OCI-LY3 (cell line): ENCODE measurements at regions not wholly inside any gene's neighbourhood (a gene's known extent, or its start where the extent isn't known, plus 50 kb on each side); places are given as distances from the start of the nearest gene placed in this dataset.

Source experiments
- H2AFZ ChIP-seq: fragments of 200-600, 300-600 bp; shearing (Covaris generic); 2 replicates; pipeline ENCODE4 v1.6.0; 2014; ENCODE audit warnings: antibody characterized with exemption, low read depth, low read length
- H3K27ac ChIP-seq: fragments of 200-600, 300-600 bp; sonication (generic); 2 replicates; pipeline ENCODE4 v1.5.1; 2014; ENCODE audit warnings: mild to moderate bottlenecking, low read length, moderate library complexity, mixed read lengths
- H3K27me3 ChIP-seq: fragments of 200-600, 300-600 bp; sonication (generic); 2 replicates; pipeline ENCODE4 v1.6.1; 2014; ENCODE audit warnings: low read depth, low read length, mixed read lengths
- H3K36me3 ChIP-seq: fragments of 200-600, 300-600 bp; sonication (generic); replicated peaks from 2 replicates; pipeline ENCODE3; 2014; ENCODE audit warnings: low read depth, low read length, mixed read lengths
- H3K4me1 ChIP-seq: fragments of 300-600, 200-600 bp; sonication (generic); 2 replicates; pipeline ENCODE4 v1.6.1; 2014; ENCODE audit warnings: low read length, mixed read lengths
- H3K4me2 ChIP-seq: fragments of 200-600, 300-600 bp; sonication (generic); 2 replicates; pipeline ENCODE4 v1.6.1; 2014; ENCODE audit warnings: low read length, mixed read lengths
- H3K4me3 ChIP-seq: fragments of 300-600, 200-600 bp; sonication (generic); 2 replicates; pipeline ENCODE4 v1.5.1; 2014; ENCODE audit warnings: antibody characterized with exemption, mild to moderate bottlenecking, low read length, moderate library complexity
- H3K79me2 ChIP-seq: fragments of 300-600, 200-600 bp; shearing (Covaris generic); 2 replicates; pipeline ENCODE4 v1.6.1; 2014; ENCODE audit warnings: mild to moderate bottlenecking, low read length, mixed read lengths
- H3K9ac ChIP-seq: fragments of 300-600, 200-600 bp; shearing (Covaris generic); 2 replicates; pipeline ENCODE4 v1.6.0; 2014; ENCODE audit warnings: mild to moderate bottlenecking, low read length, moderate library complexity
- H3K9me3 ChIP-seq: fragments of 200-600, 300-600 bp; shearing (Covaris generic); 2 replicates; pipeline ENCODE4 v1.6.1; 2014; ENCODE audit warnings: low read length, mixed read lengths; ENCODE audit not compliant: insufficient read depth
- H4K20me1 ChIP-seq: fragments of 200-600, 300-600 bp; sonication (generic); 2 replicates; pipeline ENCODE4 v1.6.1; 2016; ENCODE audit warnings: low read length, mixed read lengths; ENCODE audit not compliant: insufficient read depth
- EZH2phosphoT487 ChIP-seq: fragments of 200-600 bp; shearing (Covaris generic); IDR thresholded peaks from 2 replicates; pipeline ENCODE4 v1.6.1; 2018; ENCODE audit warnings: antibody characterized with exemption, mixed run types, low read depth
- TF ChIP-seq, protein P1 (sequence below): fragments of 200-600, 300-600 bp; sonication (generic); IDR thresholded peaks from 2 replicates; pipeline ENCODE4 v1.5.1; 2014; ENCODE audit warnings: antibody characterized with exemption, low read length, low read depth

DNA sequence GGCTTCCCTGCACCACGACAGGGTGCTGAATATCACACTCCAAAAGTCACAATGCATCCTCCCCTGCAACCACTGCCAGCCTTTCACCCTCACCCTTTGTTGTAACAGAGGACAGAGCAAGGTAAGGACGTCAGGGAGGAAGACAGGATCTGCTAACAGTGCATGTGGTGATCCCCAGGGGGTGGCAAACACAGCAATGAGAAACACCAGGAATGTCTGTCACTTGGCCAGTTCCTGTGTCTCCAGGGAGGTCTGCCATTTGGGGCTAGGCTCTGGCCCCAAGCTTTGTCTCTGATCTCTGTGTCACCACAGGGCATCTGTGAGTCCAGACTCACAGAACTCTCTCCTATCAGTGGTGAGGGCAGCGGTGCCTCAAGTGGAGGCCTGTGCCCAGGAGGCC is 54.3 kb upstream of the SLC24A5 start:
- H3K36me3 ChIP-seq, result no peaks in the 10 kb centered on the region
- peaks cover 24% of the 10 kb centered on the region; the same call in 1 of the 2 replicates for H3K27me3 ChIP-seq
- no peak for TF ChIP-seq EZH2phosphoT487
- TF ChIP-seq, protein P1, sequence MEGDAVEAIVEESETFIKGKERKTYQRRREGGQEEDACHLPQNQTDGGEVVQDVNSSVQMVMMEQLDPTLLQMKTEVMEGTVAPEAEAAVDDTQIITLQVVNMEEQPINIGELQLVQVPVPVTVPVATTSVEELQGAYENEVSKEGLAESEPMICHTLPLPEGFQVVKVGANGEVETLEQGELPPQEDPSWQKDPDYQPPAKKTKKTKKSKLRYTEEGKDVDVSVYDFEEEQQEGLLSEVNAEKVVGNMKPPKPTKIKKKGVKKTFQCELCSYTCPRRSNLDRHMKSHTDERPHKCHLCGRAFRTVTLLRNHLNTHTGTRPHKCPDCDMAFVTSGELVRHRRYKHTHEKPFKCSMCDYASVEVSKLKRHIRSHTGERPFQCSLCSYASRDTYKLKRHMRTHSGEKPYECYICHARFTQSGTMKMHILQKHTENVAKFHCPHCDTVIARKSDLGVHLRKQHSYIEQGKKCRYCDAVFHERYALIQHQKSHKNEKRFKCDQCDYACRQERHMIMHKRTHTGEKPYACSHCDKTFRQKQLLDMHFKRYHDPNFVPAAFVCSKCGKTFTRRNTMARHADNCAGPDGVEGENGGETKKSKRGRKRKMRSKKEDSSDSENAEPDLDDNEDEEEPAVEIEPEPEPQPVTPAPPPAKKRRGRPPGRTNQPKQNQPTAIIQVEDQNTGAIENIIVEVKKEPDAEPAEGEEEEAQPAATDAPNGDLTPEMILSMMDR, result no peak
- no peak overlapping the region for H3K27ac ChIP-seq
- H3K79me2 ChIP-seq, result no peaks in the 10 kb centered on the region
- no peak overlapping the region for H2AFZ ChIP-seq
- no peak overlapping the region for H3K4me2 ChIP-seq
- H3K9ac ChIP-seq, result no peak overlapping the region
- H3K4me1 ChIP-seq, result no peaks in the 10 kb centered on the region
- no peak overlapping the region for H3K4me3 ChIP-seq
- H3K9me3 ChIP-seq, result no peaks in the 10 kb centered on the region
- H4K20me1 ChIP-seq, result no peaks in the 10 kb centered on the region
